Skin epidermis (tissue), 12 donors: ENCODE measurements at regions not wholly inside any gene's neighbourhood (a gene's known extent, or its start where the extent isn't known, plus 50 kb on each side); places are given as distances from the start of the nearest gene placed in this dataset.
"Not testable (repeated sequence)": the region's sequence is repeated elsewhere in the genome, so short reads cannot be mapped to it uniquely, and the experiment has no call there.

Source experiments
- H3K27ac ChIP-seq, 21 experiments: fragments of 200-600 bp; sonication (generic) in 11 of 21; one replicate each; pipeline ENCODE4 v1.5.0; 2020; ENCODE audit warnings: mild to moderate bottlenecking in 3 of 21, inconsistent platforms in 2 of 21, moderate library complexity in 2 of 21
- H3K4me3 ChIP-seq, 7 experiments: fragments of 200-600 bp; sonication (generic) in 2 of 7; one replicate each; pipeline ENCODE4 v1.5.0; 2020; ENCODE audit warnings: inconsistent platforms in 2 of 7, mild to moderate bottlenecking in 2 of 7, moderate library complexity in 1 of 7

GRCh38 chr4:152079079-152079478 lies 318.3 kb upstream of the GATB start:
- H3K4me3 ChIP-seq = no peak overlapping the region
- peak overlapping the region in 7 of 21 experiments; percentile 36 to 85 (median 61) for H3K27ac ChIP-seq

DNA sequence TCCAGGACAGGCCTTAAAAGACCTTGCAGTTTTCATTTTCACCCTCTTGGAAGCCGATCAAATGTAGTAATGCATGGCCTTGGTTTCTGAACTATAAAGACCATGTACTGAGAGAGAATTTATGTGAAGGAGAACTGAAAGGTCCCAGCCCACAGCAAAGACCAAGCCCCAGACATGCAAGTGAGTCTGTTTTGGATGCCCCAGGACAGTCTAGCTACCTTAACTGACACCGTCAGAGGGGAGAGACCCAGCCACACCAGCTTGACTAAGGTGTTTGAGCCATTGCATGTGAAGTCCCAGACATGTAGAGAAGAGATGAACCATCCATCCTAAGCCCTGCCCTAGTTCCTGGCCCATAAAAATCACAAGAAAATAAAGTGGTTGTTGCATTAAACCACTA lies 316.8 kb upstream of the GATB start:
- Histone ChIP-seq H3K27ac (no peak overlapping the region), H3K4me3 (no peak overlapping the region)

GRCh38 chr4:152075253-152075928 lies 314.6 kb upstream of the GATB start:
- no peak overlapping the region for H3K4me3 ChIP-seq
- no peak overlapping the region for H3K27ac ChIP-seq

DNA sequence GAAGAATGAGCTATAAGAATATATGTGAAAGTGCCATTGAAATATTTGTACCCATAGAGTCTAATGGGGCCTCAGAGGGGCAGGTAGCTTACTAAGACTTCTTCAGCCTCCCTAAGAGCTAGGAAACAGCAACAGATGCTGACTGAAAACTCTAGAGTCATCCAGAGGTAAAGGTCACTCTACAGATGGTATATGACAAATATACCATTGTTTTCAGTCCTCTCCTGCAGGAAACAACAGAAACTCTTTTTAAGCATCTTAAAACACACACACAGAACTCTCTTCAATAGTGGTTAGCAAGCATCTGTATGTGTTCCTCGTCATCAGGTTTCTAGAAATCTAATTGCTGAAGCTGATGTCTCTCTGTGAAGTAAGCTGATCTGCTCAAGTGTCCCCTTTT lies 313.8 kb upstream of the GATB start:
- Histone ChIP-seq H3K27ac (no peak overlapping the region), H3K4me3 (no peak overlapping the region)

GRCh38 chr4:152074088-152074437 lies 313.3 kb upstream of the GATB start:
- Histone ChIP-seq H3K27ac (no peak overlapping the region), H3K4me3 (no peak overlapping the region)

- Histone ChIP-seq H3K27ac (no peak overlapping the region), H3K4me3 (no peak overlapping the region)
Observed at GRCh38 chr4:152073351-152074087, 312.7 kb upstream of the GATB start.

- Histone ChIP-seq H3K4me3 (no peak overlapping the region), H3K27ac (no peak overlapping the region)
Observed at GRCh38 chr4:152072906-152073305, 312.1 kb upstream of the GATB start.

DNA sequence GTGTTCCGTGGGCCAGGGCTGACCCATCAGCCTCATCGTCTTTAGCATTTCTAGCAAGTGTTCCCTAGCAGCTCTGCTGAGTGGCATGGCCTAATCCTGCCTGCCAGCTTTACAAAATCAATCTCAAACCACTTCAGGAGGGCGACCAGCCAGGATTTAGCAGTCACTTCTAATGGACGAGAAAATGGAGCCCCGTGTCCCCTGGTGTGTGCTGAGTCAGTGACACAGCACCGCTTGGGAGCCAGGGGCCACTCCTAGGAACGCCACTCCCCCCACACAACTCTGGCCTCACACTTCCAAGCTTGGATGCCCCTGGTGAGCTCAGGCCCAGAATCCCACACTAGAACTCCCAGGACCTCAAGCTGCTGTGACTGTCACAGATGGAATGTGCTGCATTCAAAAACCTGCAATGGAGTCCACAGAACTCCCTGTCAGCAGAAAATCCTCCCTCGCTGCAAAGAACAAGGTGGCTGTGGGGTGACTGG lies 311.2 kb upstream of the GATB start:
- Histone ChIP-seq H3K4me3 (no peak overlapping the region), H3K27ac (no peak overlapping the region)

GRCh38 chr4:152070854-152071253 lies 310.0 kb upstream of the GATB start:
- Histone ChIP-seq H3K27ac (no peak overlapping the region), H3K4me3 (no peak overlapping the region)

GRCh38 chr4:152068866-152069265 lies 308.1 kb upstream of the GATB start:
- Histone ChIP-seq H3K4me3 (no peak overlapping the region), H3K27ac (no peak overlapping the region)

DNA sequence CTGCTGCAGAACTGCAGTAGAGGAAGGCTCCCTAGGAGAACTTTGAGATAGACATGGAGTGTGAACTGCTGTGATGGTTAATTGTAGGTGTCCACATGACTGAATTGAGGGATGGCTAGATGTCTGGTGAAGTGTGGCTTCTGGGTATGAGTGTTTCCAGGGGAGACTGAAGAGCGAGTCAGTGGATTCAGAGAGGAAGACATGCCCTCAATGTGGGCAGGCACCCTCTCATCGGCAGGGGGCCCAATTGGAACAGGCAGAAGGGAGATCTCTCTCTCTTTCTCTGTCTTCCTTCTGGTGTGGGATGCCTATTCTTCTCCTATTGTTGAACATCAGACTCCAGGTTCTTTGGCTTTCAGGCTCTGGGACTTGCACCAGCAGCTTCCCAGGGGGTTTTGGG lies 304.7 kb upstream of the GATB start:
- H3K4me3 ChIP-seq = no peak overlapping the region
- peak overlapping the region in 1 of 21 experiments; percentile 19 for H3K27ac ChIP-seq

DNA sequence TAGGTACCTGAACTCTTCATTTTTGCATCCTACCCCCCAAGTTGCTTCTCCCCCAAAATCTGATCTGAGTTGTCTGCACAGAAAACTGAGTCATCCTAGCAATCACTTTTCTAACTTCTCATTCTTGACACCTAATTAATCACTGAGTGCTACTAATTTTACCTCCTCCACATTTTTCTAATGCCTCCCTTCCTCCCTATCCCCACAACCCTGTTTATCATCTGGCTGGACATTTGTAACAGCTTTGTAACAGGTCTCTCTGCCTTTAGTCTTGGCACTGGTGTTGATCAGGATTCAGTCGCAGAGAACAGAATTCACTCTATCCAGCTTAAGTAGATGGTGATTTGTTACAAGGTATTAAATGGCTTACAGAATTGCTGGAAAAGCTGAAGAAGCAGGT lies 303.9 kb upstream of the GATB start:
- Histone ChIP-seq H3K27ac (peak overlapping the region in 1 of 21 experiments; percentile 19), H3K4me3 (no peak overlapping the region)

GRCh38 chr4:152064282-152064681 lies 303.5 kb upstream of the GATB start:
- H3K27ac ChIP-seq = peak overlapping the region in 1 of 21 experiments; percentile 63
- no peak overlapping the region for H3K4me3 ChIP-seq

DNA sequence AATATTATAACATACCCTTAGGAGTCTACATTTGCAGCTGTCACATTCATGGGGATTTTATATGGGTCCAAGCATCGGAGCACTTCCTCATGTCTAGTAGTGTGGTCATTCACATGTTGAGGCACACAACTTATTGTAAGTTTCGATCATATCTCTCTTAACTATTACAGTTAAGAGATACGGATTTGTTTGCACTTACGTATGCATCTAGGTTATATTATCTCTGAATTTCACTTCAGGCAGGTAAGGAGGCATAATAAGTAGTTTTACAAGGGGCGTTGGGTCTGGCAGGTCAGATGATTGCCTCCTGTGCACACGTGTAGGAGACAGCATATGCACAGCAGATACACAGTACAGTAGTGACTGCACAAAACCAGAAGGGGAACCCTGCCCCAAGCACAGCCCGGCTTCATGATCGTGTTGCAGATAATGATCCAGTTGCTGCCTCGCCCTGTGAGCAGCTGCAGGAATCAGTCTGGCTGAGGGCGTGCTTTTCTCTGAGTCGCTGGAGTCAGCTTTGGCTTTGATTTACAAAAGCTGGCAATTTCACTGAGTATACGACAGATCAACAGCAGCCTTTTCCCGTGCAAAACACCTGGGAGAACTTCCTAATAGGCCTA lies 302.9 kb upstream of the GATB start:
- Histone ChIP-seq H3K27ac (peak overlapping the region in 1 of 21 experiments; percentile 63), H3K4me3 (no peak overlapping the region)

GRCh38 chr4:152062936-152063620 lies 302.3 kb upstream of the GATB start:
- Histone ChIP-seq H3K4me3 (no peak overlapping the region), H3K27ac (peak overlapping the region in 1 of 21 experiments; percentile 63)

GRCh38 chr4:152054731-152055130 lies 293.9 kb upstream of the GATB start:
- Histone ChIP-seq H3K27ac (no peak overlapping the region), H3K4me3 (no peak overlapping the region)

DNA sequence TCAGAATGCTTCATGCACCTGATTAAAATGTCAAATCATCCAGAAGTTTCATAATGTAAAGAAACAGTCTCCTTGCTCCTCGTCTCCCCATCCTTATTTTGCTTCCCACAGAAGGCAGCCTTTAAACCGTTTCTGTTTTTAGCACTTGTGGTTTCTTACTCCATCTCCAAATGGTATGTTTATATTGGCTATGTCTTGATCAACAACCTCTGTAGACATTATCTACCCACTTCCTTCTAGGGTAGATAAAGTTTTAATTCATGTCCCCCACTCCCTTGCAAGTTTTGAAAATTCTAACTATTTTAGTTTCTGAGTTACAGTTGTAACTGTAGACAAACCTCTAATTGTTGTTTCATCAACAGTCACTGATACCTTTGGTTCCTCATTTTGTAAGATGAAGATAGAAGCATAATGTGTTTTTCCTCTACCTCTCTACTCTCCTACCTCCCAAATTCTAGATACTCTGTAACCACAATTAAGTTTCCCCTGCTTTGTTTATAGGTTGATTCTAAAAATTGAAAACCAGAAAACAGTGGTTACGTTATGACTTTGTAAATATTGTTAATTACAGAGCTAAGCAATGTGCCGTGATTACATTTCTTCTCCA lies 291.7 kb upstream of the GATB start:
- H3K27ac ChIP-seq = no peak overlapping the region
- no peak overlapping the region for H3K4me3 ChIP-seq

DNA sequence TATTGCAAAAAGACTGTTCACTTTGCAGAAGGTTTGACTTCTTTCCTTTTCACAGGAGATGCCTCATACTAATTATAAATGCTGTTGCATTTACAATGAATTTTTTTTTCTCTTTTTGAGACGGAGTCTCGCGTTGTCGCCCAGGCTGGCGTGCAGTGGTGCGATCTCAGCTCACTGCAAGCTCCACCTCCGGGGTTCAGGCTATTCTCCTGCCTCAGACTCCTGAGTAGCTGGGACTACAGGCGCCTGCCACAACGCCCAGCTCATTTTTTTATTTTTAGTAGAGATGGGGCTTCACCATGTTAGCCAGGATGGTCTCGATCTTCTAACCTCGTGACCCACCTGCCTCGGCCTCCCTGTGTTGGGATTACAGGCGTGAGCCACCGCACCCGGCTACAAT lies 290.5 kb upstream of the GATB start:
- not testable (repeated sequence) for H3K4me3 ChIP-seq, H3K27ac ChIP-seq

GRCh38 chr4:152050106-152050505 lies 289.3 kb upstream of the GATB start:
- H3K4me3 ChIP-seq = no peak overlapping the region
- H3K27ac ChIP-seq = no peak overlapping the region

DNA sequence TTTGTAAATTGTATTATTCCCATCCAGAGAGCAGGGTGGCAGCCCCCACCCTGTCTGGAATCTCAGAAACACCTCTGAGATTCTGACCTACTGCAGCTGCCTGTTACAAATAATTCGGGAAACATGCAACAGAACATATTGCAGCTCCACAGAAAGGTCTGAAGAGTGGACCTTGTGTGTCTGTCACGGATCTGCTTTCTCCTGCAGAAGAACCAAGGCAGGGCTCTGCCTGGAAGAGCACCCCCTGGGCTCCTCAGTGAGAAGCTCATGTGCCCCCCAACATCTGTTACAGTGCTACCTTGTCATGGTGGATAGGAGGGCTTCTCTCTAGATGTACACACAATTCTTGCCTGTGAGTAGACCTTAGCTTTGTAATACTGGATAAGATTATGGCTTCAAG lies 286.6 kb upstream of the GATB start:
- Histone ChIP-seq H3K4me3 (no peak overlapping the region), H3K27ac (no peak overlapping the region)
